ENCODE measurements at regions not wholly inside any gene's neighbourhood (a gene's known extent, or its start where the extent isn't known, plus 50 kb on each side); places are given as distances from the start of the nearest gene placed in this dataset.

- no peak for TF ChIP-seq CEBPB (IDR thresholded peaks at IDR 0.05)
- no peak for TF ChIP-seq TCF12 (IDR thresholded peaks at IDR 0.05; ENCODE audit: low read depth)
- no peak for TF ChIP-seq RAD21 (IDR thresholded peaks at IDR 0.05; ENCODE audit: low read depth)
- TF ChIP-seq, protein P1, sequence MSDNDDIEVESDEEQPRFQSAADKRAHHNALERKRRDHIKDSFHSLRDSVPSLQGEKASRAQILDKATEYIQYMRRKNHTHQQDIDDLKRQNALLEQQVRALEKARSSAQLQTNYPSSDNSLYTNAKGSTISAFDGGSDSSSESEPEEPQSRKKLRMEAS (IDR thresholded peaks at IDR 0.05) = no peak
- TF ChIP-seq FOXM1 (IDR thresholded peaks at IDR 0.05; ENCODE audit: borderline replicate concordance, low read depth) = no peak
These were observed 723.7 kb upstream of the ARRDC3 start for GRCh38 chr5:92106808-92107207.
